ENCODE measurements at regions not wholly inside any gene's neighbourhood (a gene's known extent, or its start where the extent isn't known, plus 50 kb on each side); places are given as distances from the start of the nearest gene placed in this dataset.

GRCh38 chr17:15154618-15155017 is 110.5 kb downstream of the PMP22 start:
- TF ChIP-seq, protein P1, sequence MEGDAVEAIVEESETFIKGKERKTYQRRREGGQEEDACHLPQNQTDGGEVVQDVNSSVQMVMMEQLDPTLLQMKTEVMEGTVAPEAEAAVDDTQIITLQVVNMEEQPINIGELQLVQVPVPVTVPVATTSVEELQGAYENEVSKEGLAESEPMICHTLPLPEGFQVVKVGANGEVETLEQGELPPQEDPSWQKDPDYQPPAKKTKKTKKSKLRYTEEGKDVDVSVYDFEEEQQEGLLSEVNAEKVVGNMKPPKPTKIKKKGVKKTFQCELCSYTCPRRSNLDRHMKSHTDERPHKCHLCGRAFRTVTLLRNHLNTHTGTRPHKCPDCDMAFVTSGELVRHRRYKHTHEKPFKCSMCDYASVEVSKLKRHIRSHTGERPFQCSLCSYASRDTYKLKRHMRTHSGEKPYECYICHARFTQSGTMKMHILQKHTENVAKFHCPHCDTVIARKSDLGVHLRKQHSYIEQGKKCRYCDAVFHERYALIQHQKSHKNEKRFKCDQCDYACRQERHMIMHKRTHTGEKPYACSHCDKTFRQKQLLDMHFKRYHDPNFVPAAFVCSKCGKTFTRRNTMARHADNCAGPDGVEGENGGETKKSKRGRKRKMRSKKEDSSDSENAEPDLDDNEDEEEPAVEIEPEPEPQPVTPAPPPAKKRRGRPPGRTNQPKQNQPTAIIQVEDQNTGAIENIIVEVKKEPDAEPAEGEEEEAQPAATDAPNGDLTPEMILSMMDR (IDR thresholded peaks at IDR 0.05) = no peak
- no peak for TF ChIP-seq POLR2A (IDR thresholded peaks at IDR 0.05)
